ENCODE measurements at regions not wholly inside any gene's neighbourhood (a gene's known extent, or its start where the extent isn't known, plus 50 kb on each side); places are given as distances from the start of the nearest gene placed in this dataset.
"Not testable (repeated sequence)": the region's sequence is repeated elsewhere in the genome, so short reads cannot be mapped to it uniquely, and the experiment has no call there.

DNA sequence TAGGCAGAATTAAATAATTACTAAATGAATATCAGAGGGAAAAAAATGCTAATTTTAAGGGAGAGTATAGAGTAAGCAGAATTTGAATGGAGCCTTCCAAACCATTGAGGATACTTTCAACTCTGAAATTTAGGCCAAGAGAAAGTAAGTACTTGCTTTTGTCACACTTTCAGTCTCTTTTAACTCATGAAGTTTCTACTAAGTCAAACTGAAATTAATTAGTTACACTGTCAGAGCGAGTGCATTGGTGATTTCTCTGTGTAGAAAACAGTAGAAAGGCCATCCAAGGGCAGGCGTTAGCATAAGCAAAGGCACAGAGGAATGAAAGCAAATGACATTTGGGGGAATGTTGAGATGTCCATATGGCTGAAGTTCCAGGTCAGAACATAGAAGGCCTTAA is 92.9 kb downstream of the PLEKHG1 start:
- H3K27me3 Mint-ChIP-seq: peaks cover 4% of the 10 kb centered on the region
- no peaks in the 10 kb centered on the region for H3K9me3 Mint-ChIP-seq
- no peaks in the 10 kb centered on the region for H3K36me3 Mint-ChIP-seq
- no peaks in the 10 kb centered on the region for H3K4me1 Mint-ChIP-seq
- H3K27ac Mint-ChIP-seq: no peak overlapping the region
- H3K4me3 Mint-ChIP-seq: no peak overlapping the region
- no peak for DNase-seq

- H3K27ac Mint-ChIP-seq: no peak overlapping the region
- no peaks in the 10 kb centered on the region for H3K9me3 Mint-ChIP-seq
- no peak for DNase-seq
- H3K4me3 Mint-ChIP-seq: no peak overlapping the region
- H3K27me3 Mint-ChIP-seq: peaks cover 4% of the 10 kb centered on the region
- H3K36me3 Mint-ChIP-seq: no peaks in the 10 kb centered on the region
- H3K4me1 Mint-ChIP-seq: no peaks in the 10 kb centered on the region
These were observed 95.2 kb downstream of the PLEKHG1 start for GRCh38 chr6:150694889-150695288.

- H3K9me3 Mint-ChIP-seq: no peaks in the 10 kb centered on the region
- no peak overlapping the region for H3K4me3 Mint-ChIP-seq
- DNase-seq: no peak
- H3K36me3 Mint-ChIP-seq: no peaks in the 10 kb centered on the region
- H3K27ac Mint-ChIP-seq: no peak overlapping the region
- no peaks in the 10 kb centered on the region for H3K4me1 Mint-ChIP-seq
- peaks cover 4% of the 10 kb centered on the region for H3K27me3 Mint-ChIP-seq
These were observed 96.0 kb downstream of the PLEKHG1 start for GRCh38 chr6:150695652-150696051.

GRCh38 chr6:150696190-150696589 is 96.5 kb downstream of the PLEKHG1 start:
- Mint-ChIP-seq H3K4me3 (no peak overlapping the region), H3K4me1 (no peaks in the 10 kb centered on the region), H3K27ac (no peak overlapping the region), H3K27me3 (peaks cover 4% of the 10 kb centered on the region), H3K36me3 (no peaks in the 10 kb centered on the region), H3K9me3 (no peaks in the 10 kb centered on the region)
- DNase-seq: no peak

GRCh38 chr6:150696918-150697317 is 97.2 kb downstream of the PLEKHG1 start:
- H3K9me3 Mint-ChIP-seq, H3K4me3 Mint-ChIP-seq, H3K4me1 Mint-ChIP-seq, H3K27ac Mint-ChIP-seq, H3K27me3 Mint-ChIP-seq, DNase-seq, H3K36me3 Mint-ChIP-seq: not testable (repeated sequence)

DNA sequence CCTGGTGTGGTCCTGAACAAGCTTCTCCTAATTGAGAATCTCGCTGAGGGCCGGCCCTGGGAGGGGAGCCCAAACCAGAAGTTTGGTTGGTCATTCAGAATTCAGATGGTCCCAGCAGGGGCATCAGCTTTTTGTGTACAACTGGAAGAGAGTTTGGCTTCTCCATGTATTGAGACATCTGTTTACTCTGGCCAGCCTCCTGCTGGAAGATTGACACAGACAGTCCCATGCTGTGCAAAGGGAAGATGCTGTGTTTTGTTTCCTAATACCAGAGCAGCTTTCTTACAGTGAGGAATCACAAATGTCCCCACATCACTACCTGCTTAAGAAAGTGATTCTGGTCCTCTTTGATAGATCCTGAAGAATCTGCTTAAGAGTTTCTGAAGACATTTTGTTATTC is 97.8 kb downstream of the PLEKHG1 start:
- Mint-ChIP-seq H3K9me3 (no peaks in the 10 kb centered on the region), H3K27ac (no peak overlapping the region), H3K36me3 (no peaks in the 10 kb centered on the region), H3K4me1 (no peaks in the 10 kb centered on the region), H3K4me3 (no peak overlapping the region), H3K27me3 (peaks cover 4% of the 10 kb centered on the region)
- no peak for DNase-seq

DNA sequence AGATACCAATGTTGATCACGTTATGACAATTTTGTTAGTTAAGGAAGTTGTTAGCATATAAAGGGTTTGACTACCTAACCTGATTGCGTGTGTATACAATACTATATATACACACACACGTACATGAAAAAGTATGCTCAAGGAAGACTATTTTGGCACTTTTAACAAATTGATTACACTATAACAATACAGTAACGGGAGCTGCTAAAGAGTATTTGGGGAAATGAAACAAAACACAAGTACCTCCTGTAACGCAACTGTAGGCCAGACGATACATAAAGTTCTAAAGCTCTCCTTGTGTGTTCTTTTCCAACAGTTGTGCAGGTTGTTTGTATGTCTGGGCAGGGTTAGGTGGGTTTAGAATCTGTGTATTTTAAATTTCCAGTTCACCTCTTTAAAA is 98.7 kb downstream of the PLEKHG1 start:
- Mint-ChIP-seq H3K27ac (no peak overlapping the region), H3K4me1 (peaks cover 4% of the 10 kb centered on the region), H3K36me3 (no peaks in the 10 kb centered on the region), H3K4me3 (no peak overlapping the region), H3K27me3 (peaks cover 4% of the 10 kb centered on the region), H3K9me3 (no peaks in the 10 kb centered on the region)
- no peak for DNase-seq

- DNase-seq: no peak
- peaks cover 4% of the 10 kb centered on the region for H3K4me1 Mint-ChIP-seq
- H3K27ac Mint-ChIP-seq: no peak overlapping the region
- no peaks in the 10 kb centered on the region for H3K9me3 Mint-ChIP-seq
- peaks cover 4% of the 10 kb centered on the region for H3K27me3 Mint-ChIP-seq
- H3K4me3 Mint-ChIP-seq: no peak overlapping the region
- no peaks in the 10 kb centered on the region for H3K36me3 Mint-ChIP-seq
These were observed 103.0 kb downstream of the PLEKHG1 start for GRCh38 chr6:150702675-150703074.

DNA sequence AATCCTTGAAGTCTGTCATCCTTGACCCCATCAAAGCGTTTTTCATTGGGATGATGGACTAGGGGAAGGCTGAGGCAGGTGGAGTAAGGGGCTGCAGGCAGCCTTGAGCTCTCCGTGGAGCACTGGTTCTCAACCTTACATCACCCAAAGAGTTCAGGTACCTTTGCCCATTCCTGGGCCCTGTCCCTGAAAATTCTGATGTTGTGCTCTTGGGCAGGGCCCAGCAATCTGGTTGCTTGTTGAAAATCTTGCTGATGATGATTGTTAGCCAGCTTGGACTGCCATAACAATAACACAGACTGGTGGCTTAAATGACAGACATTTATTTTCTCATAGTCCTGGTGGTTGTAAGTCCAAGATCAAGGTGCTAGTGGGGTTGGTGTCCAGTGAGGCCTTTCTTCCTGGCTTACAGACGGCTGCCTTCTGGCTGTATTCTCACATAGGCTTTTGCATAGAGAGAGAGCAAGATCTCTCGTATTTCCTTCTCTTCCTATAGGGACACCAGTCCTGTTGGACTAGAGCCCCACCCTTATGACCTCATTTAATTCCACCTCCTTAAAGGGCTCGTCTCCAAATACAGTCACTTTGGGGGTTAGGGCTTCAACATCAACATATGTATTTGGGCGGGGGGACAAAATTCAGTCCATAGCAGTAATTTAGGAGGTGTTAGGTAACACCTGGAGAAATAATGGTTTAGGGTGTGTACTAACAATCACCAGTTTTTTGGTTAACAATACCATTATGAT is 104.9 kb downstream of the PLEKHG1 start:
- H3K4me1 Mint-ChIP-seq: peaks cover 4% of the 10 kb centered on the region
- H3K27me3 Mint-ChIP-seq: peaks cover 4% of the 10 kb centered on the region
- no peaks in the 10 kb centered on the region for H3K36me3 Mint-ChIP-seq
- H3K4me3 Mint-ChIP-seq: no peak overlapping the region
- no peak for DNase-seq
- H3K9me3 Mint-ChIP-seq: no peaks in the 10 kb centered on the region
- no peak overlapping the region for H3K27ac Mint-ChIP-seq

GRCh38 chr6:150705392-150705791 is 105.7 kb downstream of the PLEKHG1 start:
- Mint-ChIP-seq H3K27me3 (peaks cover 4% of the 10 kb centered on the region), H3K27ac (no peak overlapping the region), H3K36me3 (no peaks in the 10 kb centered on the region), H3K9me3 (no peaks in the 10 kb centered on the region), H3K4me3 (no peak overlapping the region), H3K4me1 (peaks cover 4% of the 10 kb centered on the region)
- DNase-seq: no peak

DNA sequence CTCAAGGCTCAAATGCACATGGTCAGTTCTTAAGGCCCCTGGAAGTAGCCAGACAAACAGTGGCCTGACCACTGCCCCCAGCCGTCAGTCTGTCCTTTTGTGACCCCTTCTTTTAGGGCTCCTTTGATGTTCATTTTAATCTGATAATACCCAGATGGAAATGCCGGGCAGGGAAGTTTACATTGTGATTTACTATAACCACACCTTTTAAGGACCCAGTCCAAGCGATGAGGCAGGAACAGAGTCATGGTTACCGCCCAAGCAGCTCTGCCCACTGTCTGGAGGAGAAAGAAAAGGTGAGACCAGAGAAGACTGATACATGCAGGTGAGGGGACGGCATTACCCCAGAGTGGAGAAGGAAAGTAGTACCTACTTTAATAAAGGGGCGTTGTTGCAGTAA is 110.6 kb downstream of the PLEKHG1 start:
- no peak for DNase-seq
- H3K4me3 Mint-ChIP-seq: no peak overlapping the region
- peaks cover 4% of the 10 kb centered on the region for H3K27me3 Mint-ChIP-seq
- no peaks in the 10 kb centered on the region for H3K36me3 Mint-ChIP-seq
- no peaks in the 10 kb centered on the region for H3K4me1 Mint-ChIP-seq
- H3K27ac Mint-ChIP-seq: no peak overlapping the region
- no peaks in the 10 kb centered on the region for H3K9me3 Mint-ChIP-seq

DNA sequence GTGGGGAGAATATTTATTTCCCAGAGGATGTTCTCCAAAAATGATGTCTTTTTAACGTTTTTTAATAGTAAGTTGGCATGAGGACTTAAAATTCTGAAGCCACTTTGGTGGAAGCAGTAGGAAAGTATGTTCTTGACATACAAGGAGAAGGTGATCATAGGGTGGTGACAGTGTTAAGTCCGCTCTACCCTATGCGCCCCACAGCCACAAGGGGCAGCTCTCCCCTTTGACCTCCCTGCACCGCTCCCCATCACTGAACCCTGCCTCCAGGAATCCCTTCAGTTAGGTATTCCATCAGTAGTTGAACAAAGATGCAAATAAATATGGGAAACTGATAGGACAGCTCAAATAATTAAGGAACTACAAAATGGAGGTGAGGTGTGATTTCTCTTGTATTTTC is 111.4 kb downstream of the PLEKHG1 start:
- Mint-ChIP-seq H3K27ac (no peak overlapping the region), H3K36me3 (no peaks in the 10 kb centered on the region), H3K9me3 (no peaks in the 10 kb centered on the region), H3K4me3 (no peak overlapping the region), H3K4me1 (no peaks in the 10 kb centered on the region), H3K27me3 (peaks cover 1% of the 10 kb centered on the region)
- DNase-seq: no peak

GRCh38 chr6:150711584-150712504 is 112.2 kb downstream of the PLEKHG1 start:
- Mint-ChIP-seq H3K4me3 (no peak overlapping the region), H3K9me3 (no peaks in the 10 kb centered on the region), H3K27ac (no peak overlapping the region), H3K36me3 (no peaks in the 10 kb centered on the region), H3K27me3 (no peaks in the 10 kb centered on the region), H3K4me1 (no peaks in the 10 kb centered on the region)
- DNase-seq: no peak

- Mint-ChIP-seq H3K4me1 (no peaks in the 10 kb centered on the region), H3K27me3 (no peaks in the 10 kb centered on the region), H3K36me3 (no peaks in the 10 kb centered on the region), H3K4me3 (no peak overlapping the region), H3K27ac (no peak overlapping the region), H3K9me3 (no peaks in the 10 kb centered on the region)
- no peak for DNase-seq
These were observed 113.0 kb downstream of the PLEKHG1 start for GRCh38 chr6:150712505-150713252.

DNA sequence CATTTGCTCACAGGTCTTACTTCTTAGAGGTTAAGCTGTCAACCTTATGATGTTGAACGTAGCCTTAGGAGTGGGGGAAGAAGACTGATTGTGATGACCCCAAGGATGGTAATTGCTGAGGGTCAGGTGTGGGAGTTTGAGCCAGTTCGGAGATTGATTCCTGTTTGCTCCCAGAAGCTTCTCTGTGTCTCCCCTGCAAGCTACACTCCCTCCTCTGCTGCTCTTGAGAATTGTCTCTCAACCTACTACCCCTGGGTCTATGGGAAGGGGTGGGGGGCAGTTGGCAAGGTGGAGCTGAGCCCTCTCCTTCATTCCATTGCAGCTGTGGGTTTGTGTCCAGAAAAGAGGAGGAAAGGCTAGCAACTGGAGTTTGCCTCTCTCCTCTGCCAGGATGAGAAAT is 113.8 kb downstream of the PLEKHG1 start:
- Mint-ChIP-seq H3K4me3 (no peak overlapping the region), H3K4me1 (no peaks in the 10 kb centered on the region), H3K27me3 (no peaks in the 10 kb centered on the region), H3K27ac (no peak overlapping the region), H3K9me3 (no peaks in the 10 kb centered on the region), H3K36me3 (no peaks in the 10 kb centered on the region)
- no peak for DNase-seq
